HEK293 (cell line): ENCODE measurements at regions not wholly inside any gene's neighbourhood (a gene's known extent, or its start where the extent isn't known, plus 50 kb on each side); places are given as distances from the start of the nearest gene placed in this dataset.

ENCODE experiments used
- CTCF ChIA-PET: fragments of 350-600 bp; formaldehyde crosslinking; extraction: SDS; loops from one replicate; lab custom pipeline; 2021; ENCODE audit warnings: antibody characterized with exemption; lab: Yijun Ruan, JAX
- POLR2A ChIA-PET: fragments of 300-600 bp; formaldehyde crosslinking; extraction: SDS; loops from one replicate; lab custom pipeline; 2020; ENCODE audit warnings: antibody characterized with exemption, inconsistent platforms; lab: Yijun Ruan, JAX
- H3K27ac ChIP-seq: fragments of 200-500 bp; sonication (Bioruptor generic); 2 replicates; pipeline ENCODE4 v1.5.1; 2014; ENCODE audit warnings: low read depth, low read length, control low read depth, inconsistent platforms; ENCODE audit errors: extremely low read depth
- H3K36me3 ChIP-seq, 2 experiments: fragments of 200-500 bp in 1 of 2; sonication (Bioruptor generic) in 1 of 2; 1 replicate in 1 of 2; 2 replicates in 1 of 2; pipeline ENCODE4 v1.5.1; 2014 to 2017; ENCODE audit warnings: inconsistent platforms in 2 of 2, low read length in 2 of 2; ENCODE audit not compliant: control insufficient read depth in 2 of 2, insufficient read depth in 1 of 2
- H3K4me1 ChIP-seq: fragments of 200-500 bp; sonication (Bioruptor generic); 2 replicates; pipeline ENCODE4 v1.5.1; 2014; ENCODE audit warnings: mild to moderate bottlenecking, low read length, inconsistent platforms; ENCODE audit not compliant: control insufficient read depth, insufficient read depth
- H3K4me3 ChIP-seq: 2 replicates; pipeline ENCODE4 v1.5.1; 2011; ENCODE audit warnings: low read depth, mild to moderate bottlenecking, control low read depth, low read length, moderate library complexity
- H3K9me3 ChIP-seq: fragments of 200-500 bp; sonication (Bioruptor generic); 2 replicates; pipeline ENCODE4 v1.5.1; 2014; ENCODE audit warnings: low read depth, low read length, inconsistent platforms; ENCODE audit not compliant: control insufficient read depth, insufficient read depth
- ATF2 ChIP-seq: fragments of 450-650 bp; formaldehyde crosslinking; IDR thresholded peaks from 2 replicates; pipeline ENCODE4 v1.5.1; 2016; ENCODE audit warnings: missing biosample characterization, missing genetic modification characterization, low read depth
- BCL11A ChIP-seq: fragments of 450-650 bp; formaldehyde crosslinking; IDR thresholded peaks from 2 replicates; pipeline ENCODE4 v1.5.1; 2016; ENCODE audit warnings: low read depth, missing biosample characterization, missing genetic modification characterization
- EGR2 ChIP-seq: fragments of 450-650 bp; formaldehyde crosslinking; IDR thresholded peaks from 2 replicates; pipeline ENCODE4 v1.5.1; 2016; ENCODE audit warnings: low read depth, missing biosample characterization, missing genetic modification characterization
- GFI1B ChIP-seq: fragments of 450-650 bp; formaldehyde crosslinking; IDR thresholded peaks from 2 replicates; pipeline ENCODE4 v1.5.1; 2016; ENCODE audit warnings: missing biosample characterization, missing genetic modification characterization
- GLIS1 ChIP-seq: fragments of 450-650 bp; formaldehyde crosslinking; IDR thresholded peaks from 2 replicates; pipeline ENCODE4 v1.5.1; 2016; ENCODE audit warnings: missing biosample characterization, missing genetic modification characterization
- GLIS2 ChIP-seq: fragments of 450-650 bp; formaldehyde crosslinking; IDR thresholded peaks from 2 replicates; pipeline ENCODE4 v1.5.1; 2016; ENCODE audit warnings: missing biosample characterization, missing genetic modification characterization
- HOXA7 ChIP-seq: sonication (generic); formaldehyde crosslinking; IDR thresholded peaks from 2 replicates; pipeline ENCODE4 v1.8.1; 2022; ENCODE audit warnings: missing genetic modification reagents, borderline replicate concordance
- KLF17 ChIP-seq: fragments of 450-650 bp; formaldehyde crosslinking; IDR thresholded peaks from 2 replicates; pipeline ENCODE4 v1.5.1; 2016; ENCODE audit warnings: missing biosample characterization, missing genetic modification characterization
- KLF8 ChIP-seq: fragments of 450-650 bp; formaldehyde crosslinking; IDR thresholded peaks from 2 replicates; pipeline ENCODE4 v1.5.1; 2016; ENCODE audit warnings: missing biosample characterization, missing genetic modification characterization
- OVOL3 ChIP-seq: fragments of 450-650 bp; formaldehyde crosslinking; IDR thresholded peaks from 2 replicates; pipeline ENCODE4 v1.5.1; 2016; ENCODE audit warnings: missing biosample characterization, missing genetic modification characterization
- RBAK ChIP-seq: fragments of 450-650 bp; formaldehyde crosslinking; IDR thresholded peaks from 2 replicates; pipeline ENCODE4 v1.5.1; 2016; ENCODE audit warnings: missing biosample characterization, missing genetic modification characterization
- YY2 ChIP-seq: fragments of 450-650 bp; formaldehyde crosslinking; IDR thresholded peaks from 2 replicates; pipeline ENCODE4 v1.5.1; 2016; ENCODE audit warnings: missing biosample characterization, missing genetic modification characterization
- ZBTB1 ChIP-seq: fragments of 450-650 bp; formaldehyde crosslinking; IDR thresholded peaks from 2 replicates; pipeline ENCODE4 v1.5.1; 2016; ENCODE audit warnings: missing biosample characterization, missing genetic modification characterization
- ZFHX2 ChIP-seq: fragments of 450-650 bp; formaldehyde crosslinking; conservative IDR thresholded peaks from 2 replicates; pipeline ENCODE4 v1.5.1; 2016; ENCODE audit warnings: missing biosample characterization, missing genetic modification characterization
- ZFP3 ChIP-seq: fragments of 450-650 bp; formaldehyde crosslinking; IDR thresholded peaks from 2 replicates; pipeline ENCODE4 v1.5.1; 2016; ENCODE audit warnings: low read depth, missing biosample characterization, missing genetic modification characterization
- ZFP41 ChIP-seq: fragments of 450-650 bp; formaldehyde crosslinking; IDR thresholded peaks from 2 replicates; pipeline ENCODE4 v1.5.1; 2016; ENCODE audit warnings: missing biosample characterization, missing genetic modification characterization, borderline replicate concordance
- ZNF175 ChIP-seq: fragments of 450-650 bp; formaldehyde crosslinking; IDR thresholded peaks from 2 replicates; pipeline ENCODE4 v1.5.1; 2016; ENCODE audit warnings: missing biosample characterization, missing genetic modification characterization
- ZNF2 ChIP-seq: fragments of 450-650 bp; formaldehyde crosslinking; IDR thresholded peaks from 2 replicates; pipeline ENCODE4 v1.5.1; 2016; ENCODE audit warnings: missing biosample characterization, missing genetic modification characterization
- ZNF302 ChIP-seq: fragments of 450-650 bp; formaldehyde crosslinking; IDR thresholded peaks from 2 replicates; pipeline ENCODE4 v1.5.1; 2016; ENCODE audit warnings: missing biosample characterization, missing genetic modification characterization, low read depth
- ZNF324 ChIP-seq: fragments of 450-650 bp; formaldehyde crosslinking; IDR thresholded peaks from 2 replicates; pipeline ENCODE4 v1.5.1; 2016; ENCODE audit warnings: missing biosample characterization, missing genetic modification characterization
- ZNF335 ChIP-seq: fragments of 450-650 bp; formaldehyde crosslinking; conservative IDR thresholded peaks from 2 replicates; pipeline ENCODE4 v1.5.1; 2016; ENCODE audit warnings: missing biosample characterization, missing genetic modification characterization
- ZNF362 ChIP-seq: fragments of 450-650 bp; formaldehyde crosslinking; IDR thresholded peaks from 2 replicates; pipeline ENCODE4 v1.5.1; 2016; ENCODE audit warnings: missing biosample characterization, missing genetic modification characterization
- ZNF391 ChIP-seq: fragments of 450-650 bp; formaldehyde crosslinking; IDR thresholded peaks from 2 replicates; pipeline ENCODE4 v1.5.1; 2016; ENCODE audit warnings: low read depth, missing biosample characterization, missing genetic modification characterization, borderline replicate concordance
- ZNF48 ChIP-seq: fragments of 450-650 bp; formaldehyde crosslinking; IDR thresholded peaks from 2 replicates; pipeline ENCODE4 v1.5.1; 2016; ENCODE audit warnings: missing biosample characterization, missing genetic modification characterization
- ZNF548 ChIP-seq: fragments of 450-650 bp; formaldehyde crosslinking; IDR thresholded peaks from 2 replicates; pipeline ENCODE4 v1.5.1; 2016; ENCODE audit warnings: missing biosample characterization, missing genetic modification characterization
- ZNF560 ChIP-seq: fragments of 450-650 bp; formaldehyde crosslinking; IDR thresholded peaks from 2 replicates; pipeline ENCODE4 v1.5.1; 2017; ENCODE audit warnings: missing biosample characterization, missing genetic modification characterization, borderline replicate concordance
- ZNF571 ChIP-seq: fragments of 450-650 bp; formaldehyde crosslinking; IDR thresholded peaks from 2 replicates; pipeline ENCODE4 v1.5.0; 2017; ENCODE audit warnings: missing biosample characterization, missing genetic modification characterization
- ZNF596 ChIP-seq: fragments of 450-650 bp; IDR thresholded peaks from 2 replicates; pipeline ENCODE4 v1.5.0; 2018; ENCODE audit warnings: missing biosample characterization, mild to moderate bottlenecking, missing genetic modification characterization, moderate library complexity
- ZNF621 ChIP-seq: fragments of 450-650 bp; formaldehyde crosslinking; IDR thresholded peaks from 2 replicates; pipeline ENCODE4 v1.5.1; 2017; ENCODE audit warnings: missing biosample characterization, missing genetic modification characterization
- ZNF660 ChIP-seq: fragments of 450-650 bp; IDR thresholded peaks from 2 replicates; pipeline ENCODE4 v1.5.1; 2018; ENCODE audit warnings: missing biosample characterization, mild to moderate bottlenecking, missing genetic modification characterization
- ZNF677 ChIP-seq: fragments of 450-650 bp; IDR thresholded peaks from 2 replicates; pipeline ENCODE4 v1.5.0; 2018; ENCODE audit warnings: missing biosample characterization, mild to moderate bottlenecking, missing genetic modification characterization, moderate library complexity
- TF ChIP-seq, protein P1 (sequence below): fragments of 450-650 bp; formaldehyde crosslinking; IDR thresholded peaks from 2 replicates; pipeline ENCODE4 v1.5.1; 2016; ENCODE audit warnings: missing biosample characterization, missing genetic modification characterization
- TF ChIP-seq, protein P2 (sequence below): fragments of 450-650 bp; formaldehyde crosslinking; IDR thresholded peaks from 2 replicates; pipeline ENCODE4 v1.5.1; 2016; ENCODE audit warnings: missing biosample characterization, missing genetic modification characterization

DNA sequence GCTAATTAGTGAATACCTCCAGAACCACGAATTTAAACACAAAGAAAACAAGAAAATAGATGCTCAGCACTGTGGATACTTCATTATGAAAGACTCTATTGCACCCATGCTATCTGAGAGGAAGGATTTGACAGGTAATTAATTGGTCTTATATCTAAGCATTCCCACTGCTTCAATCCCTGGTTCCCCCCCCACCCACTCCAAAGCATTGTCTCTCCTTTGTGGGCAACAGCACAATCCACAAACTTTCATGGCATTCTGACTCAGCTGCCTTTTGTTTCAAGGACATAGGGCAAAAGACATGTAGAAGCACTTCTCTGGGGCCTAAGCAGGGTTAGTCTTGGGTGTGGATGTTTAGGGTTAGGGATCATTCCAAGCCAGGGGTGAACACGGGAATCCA is 551.4 kb downstream of the BUD13 start:
- TF ChIP-seq ZNF560 (tag by site-specific recombination) (no peak), HOXA7 (CRISPR knock-in tag) (no peak), GLIS2 (tag by site-specific recombination) (no peak), ZNF677 (tag by site-specific recombination) (no peak), ZFP3 (tag by site-specific recombination) (no peak), ZNF391 (tag by site-specific recombination) (no peak), YY2 (no peak), ZNF2 (tag by site-specific recombination) (no peak), KLF8 (tag by site-specific recombination) (no peak), GFI1B (tag by site-specific recombination) (no peak), ZFP41 (tag by site-specific recombination) (no peak)
- TF ChIP-seq, all 188 proteins: peak for 0
- ChIA-PET POLR2A (no interaction called here), CTCF (no interaction called here)
- Histone ChIP-seq H3K9me3 (no peaks in the 10 kb centered on the region), H3K36me3 (no peaks in the 10 kb centered on the region), H3K4me1 (no peaks in the 10 kb centered on the region), H3K4me3 (no peak overlapping the region), H3K27ac (no peak overlapping the region)

DNA sequence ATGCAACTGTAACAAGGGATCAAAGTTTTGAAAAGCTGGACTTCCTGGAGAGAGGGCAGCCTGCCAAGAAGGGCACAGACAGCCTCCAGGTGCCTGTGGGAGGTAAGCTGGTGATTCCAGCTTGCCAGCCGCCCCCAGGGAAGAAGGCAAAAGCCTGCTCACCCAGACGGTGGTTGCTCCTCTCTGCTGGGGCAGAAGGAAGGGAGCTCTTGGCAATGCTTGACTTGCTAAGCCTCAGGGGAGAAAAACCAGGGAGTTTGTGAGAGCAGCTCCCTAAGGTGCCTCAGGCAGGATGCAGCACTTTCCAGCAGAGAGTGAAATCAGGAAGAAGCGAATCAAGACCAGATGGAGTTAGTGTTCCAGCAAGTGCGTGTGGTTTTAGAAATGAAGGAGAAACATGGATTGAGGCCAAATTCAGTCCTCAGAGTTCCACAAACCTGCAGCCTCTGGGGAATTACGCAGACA is 553.6 kb downstream of the BUD13 start:
- Histone ChIP-seq H3K27ac (no peak overlapping the region), H3K9me3 (no peaks in the 10 kb centered on the region), H3K36me3 (no peaks in the 10 kb centered on the region), H3K4me3 (no peak overlapping the region), H3K4me1 (no peaks in the 10 kb centered on the region)
- ChIA-PET CTCF (interaction anchor here (0.6 to 0.9 kb wide), 2 partner anchors 20 to 62 kb away, joined by 3 read pairs; no protein-coding TSS in a partner anchor), POLR2A (no interaction called here)
- TF ChIP-seq ZFHX2 (tag by site-specific recombination) (peak; percentile 47; the same call in 1 of the 2 replicates), ZNF302 (tag by site-specific recombination) (no peak), ZNF571 (no peak), ATF2 (tag by site-specific recombination) (no peak), GLIS2 (tag by site-specific recombination) (no peak), EGR2 (tag by site-specific recombination) (peak; percentile 34; the same call in 1 of the 2 replicates), ZNF48 (tag by site-specific recombination) (no peak), ZNF324 (no peak), ZNF175 (tag by site-specific recombination) (no peak), GLIS1 (tag by site-specific recombination) (peak; percentile 61), ZNF548 (tag by site-specific recombination) (no peak), ZNF335 (no peak), ZBTB1 (tag by site-specific recombination) (no peak), RBAK (tag by site-specific recombination) (no peak), ZNF596 (tag by site-specific recombination) (no peak), ZNF660 (no peak), ZNF621 (tag by site-specific recombination) (no peak), BCL11A (tag by site-specific recombination) (no peak), OVOL3 (no peak), KLF17 (tag by site-specific recombination) (no peak), ZNF362 (tag by site-specific recombination) (no peak)
- TF ChIP-seq, protein P1, sequence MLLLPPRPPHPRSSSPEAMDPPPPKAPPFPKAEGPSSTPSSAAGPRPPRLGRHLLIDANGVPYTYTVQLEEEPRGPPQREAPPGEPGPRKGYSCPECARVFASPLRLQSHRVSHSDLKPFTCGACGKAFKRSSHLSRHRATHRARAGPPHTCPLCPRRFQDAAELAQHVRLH (tag by site-specific recombination) = no peak
- TF ChIP-seq, protein P2, sequence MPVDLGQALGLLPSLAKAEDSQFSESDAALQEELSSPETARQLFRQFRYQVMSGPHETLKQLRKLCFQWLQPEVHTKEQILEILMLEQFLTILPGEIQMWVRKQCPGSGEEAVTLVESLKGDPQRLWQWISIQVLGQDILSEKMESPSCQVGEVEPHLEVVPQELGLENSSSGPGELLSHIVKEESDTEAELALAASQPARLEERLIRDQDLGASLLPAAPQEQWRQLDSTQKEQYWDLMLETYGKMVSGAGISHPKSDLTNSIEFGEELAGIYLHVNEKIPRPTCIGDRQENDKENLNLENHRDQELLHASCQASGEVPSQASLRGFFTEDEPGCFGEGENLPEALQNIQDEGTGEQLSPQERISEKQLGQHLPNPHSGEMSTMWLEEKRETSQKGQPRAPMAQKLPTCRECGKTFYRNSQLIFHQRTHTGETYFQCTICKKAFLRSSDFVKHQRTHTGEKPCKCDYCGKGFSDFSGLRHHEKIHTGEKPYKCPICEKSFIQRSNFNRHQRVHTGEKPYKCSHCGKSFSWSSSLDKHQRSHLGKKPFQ (tag by site-specific recombination) = no peak
